HL-60 (cell line): ENCODE measurements at regions not wholly inside any gene's neighbourhood (a gene's known extent, or its start where the extent isn't known, plus 50 kb on each side); places are given as distances from the start of the nearest gene placed in this dataset.

Experiments used
- DNase-seq, 2 experiments: peaks; one replicate each; pipeline ENCODE4 v3.0.0-alpha.2; 2010 to 2020; ENCODE audit warnings: low read depth in 1 of 2, low spot score in 1 of 2
- H3K27ac ChIP-seq: fragments of 250-450 bp; sonication (Bioruptor Pico); replicated peaks from 2 replicates; pipeline ENCODE4 v1.5.1; 2020; ENCODE audit warnings: mild to moderate bottlenecking, moderate library complexity
- H3K27me3 ChIP-seq: fragments of 250-450 bp; sonication (Bioruptor Pico); 2 replicates; pipeline ENCODE4 v1.5.1; 2021; ENCODE audit warnings: mild to moderate bottlenecking, moderate library complexity; ENCODE audit not compliant: insufficient read depth, poor library complexity, severe bottlenecking
- H3K4me3 ChIP-seq: replicated peaks from 2 replicates; pipeline ENCODE4 v1.5.1; 2011; ENCODE audit warnings: mild to moderate bottlenecking, control low read depth, low read length; ENCODE audit not compliant: insufficient read depth
- GABPA ChIP-seq: IDR thresholded peaks from 2 replicates; pipeline ENCODE4 v1.6.1; 2012; ENCODE audit warnings: low read depth
- POLR2AphosphoS5 ChIP-seq: IDR thresholded peaks from 2 replicates; pipeline ENCODE4 v1.6.1; 2012; ENCODE audit warnings: low read depth
- REST ChIP-seq: IDR thresholded peaks from 2 replicates; pipeline ENCODE4 v1.6.1; 2012; ENCODE audit warnings: low read depth; ENCODE audit not compliant: insufficient replicate concordance
- SPI1 ChIP-seq: IDR thresholded peaks from 2 replicates; pipeline ENCODE4 v1.6.1; 2012; ENCODE audit warnings: low read depth, mild to moderate bottlenecking, borderline replicate concordance
- TF ChIP-seq, protein P1 (sequence below): IDR thresholded peaks from one replicate; pipeline ENCODE4 v1.5.1; 2011; ENCODE audit warnings: low read length, control low read depth, inconsistent platforms; ENCODE audit not compliant: insufficient read depth

GRCh38 chr6:170179616-170180324 is 111.1 kb downstream of the DLL1 start:
- DNase-seq = no peak
- TF ChIP-seq POLR2AphosphoS5 = no peak
- no peak for TF ChIP-seq GABPA
- no peak for TF ChIP-seq REST
- TF ChIP-seq SPI1 = no peak
- Histone ChIP-seq H3K4me3 (no peak overlapping the region), H3K27me3 (no peaks in the 10 kb centered on the region), H3K27ac (no peak overlapping the region)

GRCh38 chr6:170178561-170179477 is 112.1 kb downstream of the DLL1 start:
- H3K27ac ChIP-seq = no peak overlapping the region
- no peak for DNase-seq
- H3K4me3 ChIP-seq = no peak overlapping the region
- TF ChIP-seq SPI1 (no peak), GABPA (no peak), POLR2AphosphoS5 (no peak), REST (no peak)
- TF ChIP-seq, protein P1, sequence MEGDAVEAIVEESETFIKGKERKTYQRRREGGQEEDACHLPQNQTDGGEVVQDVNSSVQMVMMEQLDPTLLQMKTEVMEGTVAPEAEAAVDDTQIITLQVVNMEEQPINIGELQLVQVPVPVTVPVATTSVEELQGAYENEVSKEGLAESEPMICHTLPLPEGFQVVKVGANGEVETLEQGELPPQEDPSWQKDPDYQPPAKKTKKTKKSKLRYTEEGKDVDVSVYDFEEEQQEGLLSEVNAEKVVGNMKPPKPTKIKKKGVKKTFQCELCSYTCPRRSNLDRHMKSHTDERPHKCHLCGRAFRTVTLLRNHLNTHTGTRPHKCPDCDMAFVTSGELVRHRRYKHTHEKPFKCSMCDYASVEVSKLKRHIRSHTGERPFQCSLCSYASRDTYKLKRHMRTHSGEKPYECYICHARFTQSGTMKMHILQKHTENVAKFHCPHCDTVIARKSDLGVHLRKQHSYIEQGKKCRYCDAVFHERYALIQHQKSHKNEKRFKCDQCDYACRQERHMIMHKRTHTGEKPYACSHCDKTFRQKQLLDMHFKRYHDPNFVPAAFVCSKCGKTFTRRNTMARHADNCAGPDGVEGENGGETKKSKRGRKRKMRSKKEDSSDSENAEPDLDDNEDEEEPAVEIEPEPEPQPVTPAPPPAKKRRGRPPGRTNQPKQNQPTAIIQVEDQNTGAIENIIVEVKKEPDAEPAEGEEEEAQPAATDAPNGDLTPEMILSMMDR = no peak
- H3K27me3 ChIP-seq = no peaks in the 10 kb centered on the region

DNA sequence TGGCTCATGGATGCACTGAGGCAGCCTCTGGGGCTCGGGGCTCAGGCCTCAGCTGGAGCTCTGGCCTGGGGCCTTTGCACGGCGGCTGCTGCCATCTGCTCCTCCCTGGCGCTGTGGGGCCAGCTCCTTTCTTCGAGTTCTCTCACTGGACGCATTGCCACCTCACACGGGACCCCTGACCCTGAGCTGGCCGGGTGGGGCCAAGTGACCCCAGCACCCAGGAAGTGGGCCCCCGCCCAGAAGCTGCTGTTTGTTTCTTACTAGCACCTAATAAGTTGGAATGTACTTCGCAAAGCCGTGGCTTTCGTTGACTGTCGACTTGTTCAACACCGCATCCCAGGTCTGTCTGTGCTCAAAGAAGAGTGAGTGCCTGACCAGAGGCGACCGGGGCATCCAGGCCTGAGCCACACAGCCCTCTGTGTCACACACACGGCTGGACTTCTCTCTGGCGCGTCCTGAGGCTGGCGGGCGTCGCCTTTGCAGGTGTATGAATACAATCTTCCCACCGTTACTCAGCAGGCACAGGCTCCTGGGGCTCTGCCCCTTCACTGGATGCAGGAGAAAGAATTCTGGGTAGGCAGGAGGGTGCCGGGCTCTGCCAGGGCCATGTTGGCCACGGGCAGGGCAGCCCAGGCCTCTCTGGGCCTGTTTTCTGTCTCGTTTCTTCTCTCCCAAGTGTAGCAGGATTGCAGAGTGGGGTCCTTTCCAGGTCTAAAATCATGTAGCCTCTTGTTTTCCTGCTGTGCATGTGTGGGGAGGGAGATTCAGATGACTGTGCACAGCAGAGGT is 112.9 kb downstream of the DLL1 start:
- H3K4me3 ChIP-seq = no peak overlapping the region
- no peak for DNase-seq
- H3K27me3 ChIP-seq = no peaks in the 10 kb centered on the region
- no peak overlapping the region for H3K27ac ChIP-seq
- no peak for TF ChIP-seq SPI1
- no peak for TF ChIP-seq GABPA
- TF ChIP-seq, protein P1 = no peak
- no peak for TF ChIP-seq POLR2AphosphoS5
- no peak for TF ChIP-seq REST
